Astrocyte of the hippocampus (primary cell): ENCODE measurements at regions not wholly inside any gene's neighbourhood (a gene's known extent, or its start where the extent isn't known, plus 50 kb on each side); places are given as distances from the start of the nearest gene placed in this dataset.

ENCODE experiments used
- DNase-seq: peaks from one replicate; pipeline ENCODE4 v3.0.0; 2011; ENCODE audit warnings: low read depth, low spot score

- DNase-seq, result no peak
Observed at GRCh38 chr13:99893567-99893966, 78.0 kb downstream of the ZIC5 start.

- no peak for DNase-seq
Observed at GRCh38 chr13:99892866-99893504, 78.6 kb downstream of the ZIC5 start.

GRCh38 chr13:99892196-99892613 lies 79.4 kb downstream of the ZIC5 start:
- DNase-seq, result peak; percentile 32

GRCh38 chr13:99886706-99887105 lies 84.9 kb downstream of the ZIC5 start:
- no peak for DNase-seq

GRCh38 chr13:99884913-99885312 lies 86.7 kb downstream of the ZIC5 start:
- DNase-seq, result no peak

- no peak for DNase-seq
Observed at GRCh38 chr13:99883805-99884204, 87.8 kb downstream of the ZIC5 start.

GRCh38 chr13:99878921-99879610 lies 92.5 kb downstream of the ZIC5 start:
- DNase-seq, result no peak

- no peak for DNase-seq
Observed at GRCh38 chr13:99876651-99877050, 94.9 kb downstream of the ZIC5 start.

- DNase-seq, result no peak
Observed at GRCh38 chr13:99875391-99875790, 96.2 kb downstream of the ZIC5 start.

- DNase-seq, result no peak
Observed at GRCh38 chr13:99873832-99874430, 97.6 kb downstream of the ZIC5 start.

- no peak for DNase-seq
Observed at GRCh38 chr13:99873141-99873540, 98.4 kb downstream of the ZIC5 start.

- DNase-seq, result no peak
Observed at GRCh38 chr13:99871249-99871898, 100.2 kb downstream of the ZIC5 start.

- DNase-seq, result no peak
Observed at GRCh38 chr13:99870541-99870940, 101.0 kb downstream of the ZIC5 start.

- DNase-seq, result no peak
Observed at GRCh38 chr13:99869830-99870229, 101.7 kb downstream of the ZIC5 start.

GRCh38 chr13:99868767-99869166 lies 102.8 kb downstream of the ZIC5 start:
- DNase-seq, result no peak

GRCh38 chr13:99867535-99868257 lies 103.9 kb downstream of the ZIC5 start:
- DNase-seq, result no peak

GRCh38 chr13:99866781-99867180 lies 104.8 kb downstream of the ZIC5 start:
- DNase-seq, result no peak

- DNase-seq, result no peak
Observed at GRCh38 chr13:99865420-99865930, 106.1 kb downstream of the ZIC5 start.

- DNase-seq, result no peak
Observed at GRCh38 chr13:99864627-99864990, 107.0 kb downstream of the ZIC5 start.

GRCh38 chr13:99863789-99864626 lies 107.6 kb downstream of the ZIC5 start:
- DNase-seq, result no peak

- DNase-seq, result no peak
Observed at GRCh38 chr13:99862244-99862643, 109.3 kb downstream of the ZIC5 start.
